BLaER1 (cell line): ENCODE measurements at regions not wholly inside any gene's neighbourhood (a gene's known extent, or its start where the extent isn't known, plus 50 kb on each side); places are given as distances from the start of the nearest gene placed in this dataset.
A peak's percentile ranks its signal among the peaks of the same experiment; 100 is the strongest.

ENCODE experiments used
- H3K27ac ChIP-seq: shearing (Covaris generic); formaldehyde crosslinking; 2 replicates; pipeline ENCODE4 v1.8.1; 2022
- H3K27me3 ChIP-seq: shearing (Covaris generic); formaldehyde crosslinking; 2 replicates; pipeline ENCODE4 v1.8.1; 2022
- H3K36me3 ChIP-seq: shearing (Covaris generic); formaldehyde crosslinking; 2 replicates; pipeline ENCODE4 v1.8.1; 2022
- H3K4me1 ChIP-seq: shearing (Covaris generic); formaldehyde crosslinking; 2 replicates; pipeline ENCODE4 v1.8.1; 2022
- H3K4me2 ChIP-seq: shearing (Covaris generic); formaldehyde crosslinking; 2 replicates; pipeline ENCODE4 v1.8.1; 2022
- H3K4me3 ChIP-seq: shearing (Covaris generic); formaldehyde crosslinking; 2 replicates; pipeline ENCODE4 v1.8.1; 2022
- H3K9ac ChIP-seq: shearing (Covaris generic); formaldehyde crosslinking; 2 replicates; pipeline ENCODE4 v1.8.1; 2022
- H3K9me3 ChIP-seq: shearing (Covaris generic); formaldehyde crosslinking; 2 replicates; pipeline ENCODE4 v1.8.1; 2022
- H4K20me1 ChIP-seq: shearing (Covaris generic); formaldehyde crosslinking; 2 replicates; pipeline ENCODE4 v1.8.1; 2022
- Cebpa-rat ChIP-seq: shearing (Covaris generic); IDR thresholded peaks from 2 replicates; pipeline ENCODE4 v1.8.1; 2022

DNA sequence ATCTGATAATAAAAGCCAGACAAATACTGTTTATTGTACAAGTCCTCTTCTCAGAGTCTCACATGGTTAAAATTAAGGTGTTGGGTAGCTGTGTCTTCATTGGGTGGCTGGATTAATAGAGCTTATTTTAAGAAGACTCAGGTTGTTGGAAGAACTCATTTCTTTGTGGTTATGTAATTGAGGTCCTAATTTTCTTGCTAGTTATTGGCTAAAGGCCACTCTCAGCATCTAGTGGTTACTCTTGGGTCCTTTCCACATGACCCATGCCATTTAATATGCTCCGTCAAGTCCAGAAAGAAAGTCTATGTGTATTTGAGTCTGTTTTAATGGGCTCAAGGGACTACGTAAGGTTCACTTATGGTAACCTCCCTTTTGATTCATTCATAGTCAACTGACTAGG lies 1668.6 kb upstream of the AGA start:
- TF ChIP-seq Cebpa-rat: no peak
- H3K36me3 ChIP-seq: no peaks in the 10 kb centered on the region
- no peaks in the 10 kb centered on the region for H4K20me1 ChIP-seq
- no peaks in the 10 kb centered on the region for H3K27me3 ChIP-seq
- H3K4me1 ChIP-seq: no peaks in the 10 kb centered on the region
- no peak overlapping the region for H3K4me2 ChIP-seq
- no peak overlapping the region for H3K27ac ChIP-seq
- H3K4me3 ChIP-seq: no peak overlapping the region
- no peaks in the 10 kb centered on the region for H3K9me3 ChIP-seq
- H3K9ac ChIP-seq: no peak overlapping the region

- Histone ChIP-seq H3K4me2 (no peak overlapping the region), H3K36me3 (no peaks in the 10 kb centered on the region), H4K20me1 (no peaks in the 10 kb centered on the region), H3K27me3 (no peaks in the 10 kb centered on the region), H3K27ac (no peak overlapping the region), H3K9ac (no peak overlapping the region), H3K4me1 (no peaks in the 10 kb centered on the region), H3K9me3 (no peaks in the 10 kb centered on the region), H3K4me3 (no peak overlapping the region)
- TF ChIP-seq Cebpa-rat: no peak
Measured at GRCh38 chr4:179112441-179113170, 1670.4 kb upstream of the AGA start.

DNA sequence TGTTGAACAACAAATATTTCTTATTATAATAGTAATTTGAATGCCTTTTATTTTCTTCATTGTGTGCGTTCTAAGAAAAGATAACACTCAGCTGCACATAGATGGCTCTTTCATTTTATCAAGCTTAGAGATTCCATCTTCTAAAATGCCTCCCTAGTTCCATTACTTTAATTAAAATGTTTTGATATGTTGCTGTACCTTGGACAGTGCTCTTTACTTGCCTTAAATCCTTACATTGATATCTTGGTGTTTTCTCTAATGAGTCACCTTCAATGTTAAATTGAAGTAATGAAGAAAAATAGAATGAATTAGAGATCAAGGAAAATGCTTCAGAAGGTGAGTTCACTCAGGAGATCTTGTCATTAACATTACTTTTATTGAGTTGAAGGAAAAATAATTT lies 1672.4 kb upstream of the AGA start:
- H3K9ac ChIP-seq: no peak overlapping the region
- no peaks in the 10 kb centered on the region for H3K36me3 ChIP-seq
- no peak overlapping the region for H3K4me3 ChIP-seq
- no peaks in the 10 kb centered on the region for H4K20me1 ChIP-seq
- no peaks in the 10 kb centered on the region for H3K27me3 ChIP-seq
- H3K9me3 ChIP-seq: no peaks in the 10 kb centered on the region
- no peak overlapping the region for H3K27ac ChIP-seq
- no peak for TF ChIP-seq Cebpa-rat
- H3K4me1 ChIP-seq: no peaks in the 10 kb centered on the region
- H3K4me2 ChIP-seq: no peak overlapping the region

GRCh38 chr4:179116011-179116410 lies 1673.8 kb upstream of the AGA start:
- H3K27ac ChIP-seq: no peak overlapping the region
- H3K9me3 ChIP-seq: no peaks in the 10 kb centered on the region
- no peaks in the 10 kb centered on the region for H3K4me1 ChIP-seq
- no peak overlapping the region for H3K4me2 ChIP-seq
- H4K20me1 ChIP-seq: no peaks in the 10 kb centered on the region
- no peaks in the 10 kb centered on the region for H3K36me3 ChIP-seq
- no peak overlapping the region for H3K9ac ChIP-seq
- TF ChIP-seq Cebpa-rat: no peak
- no peak overlapping the region for H3K4me3 ChIP-seq
- H3K27me3 ChIP-seq: no peaks in the 10 kb centered on the region

DNA sequence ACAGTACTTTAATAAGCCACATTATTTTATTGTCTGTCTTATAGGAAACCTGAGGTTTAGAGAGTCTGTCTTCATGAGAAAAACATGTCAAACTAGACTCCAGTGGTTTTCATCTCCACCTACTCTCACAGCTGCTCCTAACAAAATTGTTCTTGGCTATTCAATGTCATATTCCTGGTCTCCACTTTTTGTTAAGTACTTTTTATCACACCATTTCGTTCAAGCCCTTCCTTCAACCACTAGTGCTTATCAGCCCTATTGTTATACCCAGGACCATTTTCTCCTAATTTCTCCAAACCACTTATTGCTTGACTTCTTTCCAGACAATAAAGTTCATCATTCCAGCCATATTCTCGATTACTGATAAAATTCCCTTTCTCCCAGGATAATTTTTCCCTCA lies 1674.3 kb upstream of the AGA start:
- no peak overlapping the region for H3K27ac ChIP-seq
- H3K27me3 ChIP-seq: no peaks in the 10 kb centered on the region
- TF ChIP-seq Cebpa-rat: no peak
- H3K9ac ChIP-seq: no peak overlapping the region
- no peaks in the 10 kb centered on the region for H4K20me1 ChIP-seq
- no peak overlapping the region for H3K4me2 ChIP-seq
- H3K36me3 ChIP-seq: no peaks in the 10 kb centered on the region
- H3K9me3 ChIP-seq: no peaks in the 10 kb centered on the region
- no peaks in the 10 kb centered on the region for H3K4me1 ChIP-seq
- H3K4me3 ChIP-seq: no peak overlapping the region

DNA sequence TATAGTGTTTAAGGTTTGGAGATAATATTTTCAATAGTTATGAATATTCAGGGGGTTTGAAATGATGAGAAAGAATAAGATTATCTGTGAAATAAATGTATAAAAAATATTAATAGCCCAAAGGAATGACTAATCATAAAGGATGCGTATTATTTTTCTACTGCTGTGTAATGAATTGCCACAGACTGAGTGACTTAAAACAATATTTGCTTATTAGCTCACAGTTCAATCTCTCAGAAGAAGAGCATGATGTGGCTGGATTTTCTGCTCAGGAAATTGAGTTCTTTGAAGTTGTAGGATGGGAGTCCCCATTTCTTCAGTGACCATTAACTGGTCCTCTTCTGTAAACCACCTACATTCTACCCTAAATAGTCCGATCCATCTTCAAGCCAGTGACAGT lies 1680.8 kb upstream of the AGA start:
- Histone ChIP-seq H3K9me3 (no peaks in the 10 kb centered on the region), H3K27me3 (no peaks in the 10 kb centered on the region), H3K4me2 (no peak overlapping the region), H3K4me3 (no peak overlapping the region), H4K20me1 (no peaks in the 10 kb centered on the region), H3K9ac (no peak overlapping the region), H3K4me1 (peaks cover 8% of the 10 kb centered on the region), H3K27ac (no peak overlapping the region), H3K36me3 (no peaks in the 10 kb centered on the region)
- no peak for TF ChIP-seq Cebpa-rat

DNA sequence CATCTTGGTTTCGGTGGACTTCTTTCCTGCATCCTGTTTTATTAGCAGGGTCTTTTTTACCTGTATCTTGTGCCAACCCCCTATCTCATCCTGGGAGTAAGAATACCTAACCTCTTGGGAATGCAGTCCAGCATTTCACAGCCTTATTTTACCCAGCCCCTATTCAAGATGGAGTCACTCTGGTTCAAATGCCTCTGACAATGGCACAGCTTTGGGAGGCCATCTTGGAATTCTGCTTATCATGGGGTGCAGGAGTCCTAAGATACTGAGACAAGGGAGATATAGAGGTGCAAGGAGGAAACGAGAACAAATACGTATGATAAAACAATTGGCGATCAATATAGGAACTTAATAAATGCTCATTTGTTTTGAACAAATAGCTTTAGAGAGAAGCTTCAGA lies 1682.2 kb upstream of the AGA start:
- no peak for TF ChIP-seq Cebpa-rat
- no peak overlapping the region for H3K27ac ChIP-seq

GRCh38 chr4:179124957-179125356 lies 1682.7 kb upstream of the AGA start:
- H3K27ac ChIP-seq: no peak overlapping the region

More for the DNA sequence above, 1682.2 kb upstream of the AGA start:
- Histone ChIP-seq H3K4me1 (peaks cover 22% of the 10 kb centered on the region), H3K36me3 (no peaks in the 10 kb centered on the region), H3K9ac (no peak overlapping the region), H4K20me1 (no peaks in the 10 kb centered on the region), H3K9me3 (no peaks in the 10 kb centered on the region), H3K27me3 (no peaks in the 10 kb centered on the region), H3K4me3 (no peak overlapping the region), H3K4me2 (no peak overlapping the region)

DNA sequence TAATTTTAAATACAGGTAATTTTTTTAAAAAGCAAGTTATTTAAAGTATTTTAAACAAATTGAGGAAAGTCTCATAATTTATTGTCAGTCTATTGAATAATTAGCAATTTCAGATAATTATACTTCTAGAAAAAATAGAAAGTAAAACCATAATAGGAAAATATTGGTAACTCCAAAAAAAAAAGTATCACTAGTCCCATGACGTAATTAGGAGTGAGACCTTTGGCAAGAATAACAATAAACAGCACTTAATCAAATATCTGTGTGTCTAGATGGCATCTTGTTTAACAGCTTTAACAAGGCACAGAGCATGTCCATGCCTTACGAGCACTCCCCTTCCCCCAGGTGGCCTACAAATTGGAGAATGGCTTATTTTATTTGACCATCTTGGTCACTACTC lies 1683.6 kb upstream of the AGA start:
- H3K36me3 ChIP-seq: no peaks in the 10 kb centered on the region
- H3K4me3 ChIP-seq: no peak overlapping the region
- no peak overlapping the region for H3K27ac ChIP-seq
- no peaks in the 10 kb centered on the region for H3K27me3 ChIP-seq
- no peak overlapping the region for H3K9ac ChIP-seq
- H3K4me1 ChIP-seq: peaks cover 29% of the 10 kb centered on the region
- no peaks in the 10 kb centered on the region for H3K9me3 ChIP-seq
- no peak overlapping the region for H3K4me2 ChIP-seq
- no peak for TF ChIP-seq Cebpa-rat
- no peaks in the 10 kb centered on the region for H4K20me1 ChIP-seq

More at GRCh38 chr4:179124957-179125356, 1682.7 kb upstream of the AGA start:
- no peak overlapping the region for H3K4me2 ChIP-seq
- no peak for TF ChIP-seq Cebpa-rat
- no peaks in the 10 kb centered on the region for H3K36me3 ChIP-seq
- no peaks in the 10 kb centered on the region for H4K20me1 ChIP-seq
- H3K4me3 ChIP-seq: no peak overlapping the region
- H3K27me3 ChIP-seq: no peaks in the 10 kb centered on the region
- H3K9ac ChIP-seq: no peak overlapping the region
- H3K4me1 ChIP-seq: peaks cover 27% of the 10 kb centered on the region
- H3K9me3 ChIP-seq: no peaks in the 10 kb centered on the region

DNA sequence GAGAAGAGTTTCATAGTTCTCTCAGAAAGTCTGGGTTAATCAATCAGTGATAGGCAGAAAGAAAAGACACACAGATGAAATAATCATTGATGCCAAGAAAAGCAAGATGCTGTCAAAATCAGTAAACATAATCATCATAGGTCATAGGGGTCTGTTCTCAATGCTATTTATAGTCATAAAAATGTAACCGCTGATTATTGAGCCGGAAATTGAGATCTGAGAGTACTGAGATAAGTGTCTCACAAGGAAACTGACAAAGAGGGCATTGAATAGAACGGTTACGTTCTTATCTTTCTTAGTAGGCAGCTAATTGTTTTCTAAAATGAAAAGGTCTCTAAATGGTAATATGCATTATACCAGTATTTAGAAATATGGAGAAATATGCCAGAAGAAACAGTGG lies 1686.1 kb upstream of the AGA start:
- no peaks in the 10 kb centered on the region for H3K9me3 ChIP-seq
- no peak overlapping the region for H3K9ac ChIP-seq
- peak overlapping the region; percentile 49 for H3K4me2 ChIP-seq
- TF ChIP-seq Cebpa-rat: no peak
- H3K27ac ChIP-seq: peak overlapping the region; percentile 34; the same call in 1 of the 2 replicates
- no peak overlapping the region for H3K4me3 ChIP-seq
- no peaks in the 10 kb centered on the region for H3K36me3 ChIP-seq
- no peaks in the 10 kb centered on the region for H4K20me1 ChIP-seq
- no peaks in the 10 kb centered on the region for H3K27me3 ChIP-seq
- H3K4me1 ChIP-seq: peaks cover 29% of the 10 kb centered on the region
